NCI-H446 (cell line): ENCODE measurements at regions not wholly inside any gene's neighbourhood (a gene's known extent, or its start where the extent isn't known, plus 50 kb on each side); places are given as distances from the start of the nearest gene placed in this dataset.
"Not testable (repeated sequence)": the region's sequence is repeated elsewhere in the genome, so short reads cannot be mapped to it uniquely, and the experiment has no call there.

Source experiments
- DNase-seq, 2 experiments: peaks; one replicate each; lab custom pipeline; 2025; lab: John Stamatoyannopoulos, UW

DNA sequence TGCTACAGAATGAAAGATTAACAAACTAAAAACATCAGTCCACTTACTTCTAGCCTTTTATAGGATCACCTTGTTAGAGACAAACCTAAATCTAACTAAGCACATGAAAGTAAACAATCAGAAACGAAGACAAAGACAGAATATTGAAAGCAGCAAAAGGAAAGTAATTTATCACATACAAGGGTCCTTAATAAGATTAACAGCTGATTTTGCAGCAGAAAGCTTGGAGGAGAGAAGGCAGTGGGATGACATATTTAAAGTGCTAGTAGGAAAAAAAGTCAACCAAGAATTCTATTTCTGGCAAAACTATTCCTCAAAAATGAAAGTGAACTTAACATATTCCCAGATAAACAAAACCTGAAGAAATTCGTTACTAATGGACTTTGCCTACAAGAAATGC is 286.4 kb downstream of the RWDD3 start:
- DNase-seq = no peak

DNA sequence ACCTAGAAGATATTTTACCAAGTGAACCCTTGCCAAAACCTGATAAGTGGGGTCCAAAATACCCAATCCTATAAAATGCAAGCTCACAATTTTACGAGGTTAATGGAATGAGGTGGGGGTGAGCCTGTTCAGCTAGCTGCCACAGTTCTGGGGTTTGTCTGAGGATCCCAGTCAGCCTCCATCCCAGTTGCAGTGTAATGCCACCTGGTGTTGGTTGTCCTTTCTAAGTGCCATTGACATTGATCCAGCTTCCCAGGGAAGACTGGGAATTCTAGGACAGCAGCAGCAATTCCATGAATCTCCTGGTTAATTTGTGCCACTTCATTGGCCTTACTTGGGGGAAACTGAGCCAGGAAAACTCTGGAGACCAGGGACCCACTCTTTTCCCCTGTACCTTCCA is 298.3 kb downstream of the RWDD3 start:
- no peak for DNase-seq

DNA sequence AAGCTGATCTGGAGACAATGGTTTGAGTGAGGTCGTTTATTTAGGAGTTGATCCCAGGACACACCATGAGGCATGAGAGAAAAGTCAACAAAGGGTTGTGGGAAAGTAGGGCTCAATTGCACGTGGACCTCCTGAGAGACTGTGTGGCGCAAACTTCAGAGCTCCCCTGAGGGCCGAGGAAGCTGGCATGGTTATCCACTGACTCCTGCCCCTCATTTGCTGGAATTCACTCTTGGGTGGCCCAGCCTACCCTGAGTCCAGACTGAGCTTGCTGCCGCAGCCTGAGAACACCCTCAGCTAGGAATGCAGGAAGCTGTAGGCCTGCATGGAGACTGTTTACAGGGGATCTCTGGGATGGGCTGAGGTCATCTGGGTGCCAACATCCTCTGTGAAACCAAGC is 301.0 kb downstream of the RWDD3 start:
- DNase-seq = no peak

DNA sequence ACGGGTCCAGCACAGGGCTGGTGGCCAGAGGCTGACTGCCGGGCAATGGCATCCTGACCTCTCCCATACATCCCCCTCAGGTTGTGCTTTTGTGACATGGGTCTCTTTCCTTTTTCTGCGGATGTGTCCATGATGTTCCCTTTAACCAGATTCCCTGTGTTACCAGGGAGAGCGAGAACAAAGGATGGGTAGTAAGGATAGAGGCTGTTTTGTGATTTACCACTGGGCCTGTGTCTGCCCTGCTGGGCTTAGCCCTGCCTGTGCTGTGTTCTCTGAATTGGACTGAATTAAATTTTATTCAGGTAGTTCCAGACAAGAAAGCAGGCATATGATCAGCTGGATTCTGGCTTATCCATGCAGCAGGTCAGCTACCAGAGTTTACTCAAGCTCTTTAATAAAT is 301.6 kb downstream of the RWDD3 start:
- DNase-seq = no peak

DNA sequence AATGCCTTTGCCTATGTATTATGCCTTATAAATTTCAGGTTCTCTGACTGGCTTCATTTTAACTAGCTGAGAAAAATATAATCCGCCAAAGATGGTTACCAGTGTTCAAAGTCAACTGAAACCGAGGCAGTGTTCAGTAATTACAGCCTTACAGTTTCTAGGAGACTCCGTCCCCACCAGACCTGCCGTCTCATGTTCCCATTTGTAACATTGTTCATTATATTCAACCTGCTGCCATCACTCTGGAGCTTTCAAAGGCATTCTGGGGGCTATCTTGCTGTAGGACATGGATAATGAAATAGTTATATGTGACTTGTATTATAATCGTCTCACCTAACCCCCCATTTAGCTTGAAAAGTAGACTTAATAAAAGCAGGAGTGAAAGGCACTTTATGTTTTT is 302.5 kb downstream of the RWDD3 start:
- no peak for DNase-seq

DNA sequence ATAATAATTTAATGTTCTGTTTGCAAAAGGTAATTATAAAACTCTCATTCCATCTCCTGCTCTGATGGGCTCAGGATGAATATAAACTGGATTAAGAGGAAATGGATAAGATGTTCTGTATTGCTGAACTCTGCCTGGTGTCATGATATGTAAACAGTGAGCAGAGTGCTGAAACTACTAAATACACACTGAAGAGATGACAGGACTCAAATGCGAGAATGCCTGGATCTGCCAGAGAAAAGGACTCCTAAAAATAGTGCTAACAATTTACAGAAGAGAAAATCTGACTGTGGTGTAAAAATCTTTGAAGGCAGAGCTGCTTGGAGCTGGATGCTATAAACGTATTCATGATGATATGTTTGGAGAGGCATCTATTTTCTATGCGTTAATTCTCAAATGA is 303.2 kb downstream of the RWDD3 start:
- no peak for DNase-seq

DNA sequence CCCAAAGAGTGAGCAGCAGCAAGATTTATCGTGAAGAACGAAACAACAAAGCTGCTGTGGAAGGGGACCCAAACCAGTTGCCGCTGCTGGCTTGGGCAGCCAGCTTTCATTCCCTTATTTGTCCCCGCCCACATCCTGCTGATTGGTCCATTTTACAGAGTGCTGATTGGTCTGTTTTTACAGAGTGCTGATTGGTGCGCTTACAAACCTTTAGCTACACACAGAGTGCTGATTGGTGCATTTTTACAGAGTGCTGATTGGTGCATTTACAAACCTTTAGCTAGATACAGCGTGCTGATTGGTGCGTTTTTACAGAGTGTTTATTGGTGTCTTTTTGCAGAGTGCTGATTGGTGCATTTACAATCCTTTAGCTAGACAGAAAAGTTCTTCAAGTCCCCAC is 304.2 kb downstream of the RWDD3 start:
- DNase-seq = not testable (repeated sequence)

DNA sequence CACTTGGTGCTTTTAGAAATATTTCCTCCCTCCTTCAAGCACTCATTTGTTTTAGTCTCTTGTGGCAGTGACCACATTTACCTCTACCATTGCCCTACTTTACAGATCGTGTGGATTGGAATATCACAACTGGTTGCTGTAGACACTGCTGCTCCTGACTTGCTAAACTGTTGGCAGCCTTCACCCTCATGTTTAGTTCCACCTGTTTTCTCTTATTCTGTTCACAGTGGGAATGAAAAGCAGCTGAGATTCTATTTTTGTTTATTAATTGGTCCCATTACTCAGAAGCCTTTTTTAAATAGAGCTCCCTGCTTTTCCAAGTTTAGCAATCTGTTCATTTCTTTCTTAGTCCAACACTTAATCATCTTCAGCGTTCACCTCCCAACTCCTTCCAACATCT is 308.9 kb downstream of the RWDD3 start:
- peak; percentile 2 to 55 for DNase-seq

DNA sequence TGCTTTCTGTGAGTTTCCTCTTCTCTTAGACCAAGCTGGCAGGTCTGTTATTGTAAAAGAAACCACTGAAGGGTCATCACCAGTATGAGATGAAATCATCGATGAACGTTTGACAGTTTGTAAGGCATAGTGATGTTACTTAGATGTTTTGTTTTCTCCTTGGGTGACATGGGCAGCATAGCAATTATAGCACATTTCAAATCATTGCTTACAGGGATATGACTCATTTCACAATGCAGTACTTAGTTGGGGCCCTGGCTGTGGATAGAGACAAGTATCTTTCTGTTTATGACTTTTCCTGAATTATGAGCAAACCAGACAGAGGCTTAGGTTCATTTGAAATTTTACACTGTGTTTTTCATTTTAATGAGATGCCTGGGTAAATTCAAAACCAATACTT is 313.0 kb downstream of the RWDD3 start:
- no peak for DNase-seq

DNA sequence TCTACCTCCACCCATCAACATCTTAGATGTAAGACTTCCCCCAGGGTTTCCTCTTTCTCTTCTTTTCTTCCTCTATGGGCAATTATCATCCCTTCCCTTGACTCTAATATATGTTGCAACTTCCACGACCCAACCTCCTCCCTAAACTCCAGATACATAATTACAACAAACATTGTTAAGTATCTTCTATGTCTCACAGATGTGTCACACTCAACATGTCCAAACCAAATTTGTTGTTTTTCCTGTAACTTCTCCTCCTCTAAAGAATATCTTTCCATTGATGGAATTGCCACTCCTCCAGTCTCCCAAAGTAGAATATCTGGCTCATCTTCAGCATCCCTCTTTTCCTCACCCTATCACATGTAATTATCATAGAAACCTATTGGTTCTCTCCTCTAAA is 314.2 kb downstream of the RWDD3 start:
- DNase-seq = no peak

DNA sequence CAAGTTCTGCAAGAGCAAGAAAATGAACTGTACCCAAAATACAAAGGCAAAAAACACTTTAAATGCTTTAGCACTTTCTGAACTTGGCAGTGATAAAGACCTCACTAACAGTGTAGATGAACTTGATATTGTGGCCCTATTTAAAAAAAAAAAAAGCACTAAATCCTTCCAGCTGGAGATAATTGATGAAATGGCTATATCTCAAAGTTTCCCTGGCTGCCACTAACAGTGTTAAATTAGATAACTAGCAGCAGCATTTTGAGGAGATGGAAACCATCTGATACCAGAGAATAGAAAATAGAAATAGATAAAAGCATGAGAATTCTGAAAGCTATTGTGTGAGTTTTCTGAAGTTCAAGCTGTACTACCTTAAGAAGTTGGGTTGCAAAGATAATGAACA is 317.2 kb downstream of the RWDD3 start:
- no peak for DNase-seq

DNA sequence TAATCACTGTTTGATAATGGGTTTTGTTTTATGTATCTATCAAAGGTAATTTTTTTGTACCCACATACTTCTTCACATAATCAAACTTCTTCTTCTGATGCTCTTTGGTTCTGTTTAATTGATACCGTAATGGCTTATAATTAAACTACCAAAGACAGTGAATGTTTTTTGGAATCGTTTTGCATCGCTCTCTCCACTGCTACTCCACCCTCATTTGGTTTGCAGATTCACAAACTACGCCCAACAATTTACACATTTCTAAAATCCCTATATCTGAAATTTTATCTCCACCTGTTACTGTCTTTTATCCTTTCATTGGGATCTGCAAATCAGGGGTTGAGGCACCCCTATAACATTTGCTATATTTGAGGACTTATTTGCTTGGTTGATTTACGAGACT is 319.6 kb downstream of the RWDD3 start:
- DNase-seq = no peak

DNA sequence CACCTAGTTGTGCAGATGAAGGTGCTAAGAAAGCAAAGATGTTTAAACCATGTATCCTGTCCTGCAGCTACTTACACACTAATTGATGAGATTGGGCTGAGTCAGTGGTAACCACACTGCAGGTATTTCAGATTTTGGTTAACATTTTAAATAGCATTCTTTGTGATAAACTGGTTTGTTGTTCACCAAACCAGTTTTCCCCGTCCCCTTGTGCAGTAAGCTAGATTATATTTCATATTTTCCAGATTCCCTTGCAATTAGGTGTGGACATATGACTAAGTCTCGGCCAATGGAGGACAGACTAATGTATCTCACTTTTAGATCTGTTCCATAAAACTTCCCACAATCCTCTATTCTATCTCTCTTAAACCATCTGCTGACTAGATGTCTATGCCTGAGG is 320.4 kb downstream of the RWDD3 start:
- DNase-seq = no peak

DNA sequence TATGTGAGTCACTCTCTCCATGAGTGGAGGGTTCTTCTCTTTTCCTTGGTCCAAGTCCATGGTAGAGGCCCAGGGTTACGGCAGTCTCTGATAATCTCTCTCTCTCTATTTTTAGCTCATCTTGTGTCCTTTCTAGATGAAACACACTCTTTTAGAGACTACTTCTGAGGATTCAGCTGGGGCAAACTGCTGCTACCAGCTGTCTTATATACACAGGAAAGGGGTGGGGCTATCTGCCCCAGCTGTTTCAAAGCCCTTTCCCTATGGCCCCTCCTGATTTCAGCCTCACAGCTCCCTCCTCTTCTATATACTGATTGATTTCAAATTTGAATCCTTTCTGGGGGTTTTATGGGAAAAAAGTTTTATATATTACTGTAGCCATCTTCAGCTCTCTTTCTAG is 324.8 kb downstream of the RWDD3 start:
- no peak for DNase-seq

DNA sequence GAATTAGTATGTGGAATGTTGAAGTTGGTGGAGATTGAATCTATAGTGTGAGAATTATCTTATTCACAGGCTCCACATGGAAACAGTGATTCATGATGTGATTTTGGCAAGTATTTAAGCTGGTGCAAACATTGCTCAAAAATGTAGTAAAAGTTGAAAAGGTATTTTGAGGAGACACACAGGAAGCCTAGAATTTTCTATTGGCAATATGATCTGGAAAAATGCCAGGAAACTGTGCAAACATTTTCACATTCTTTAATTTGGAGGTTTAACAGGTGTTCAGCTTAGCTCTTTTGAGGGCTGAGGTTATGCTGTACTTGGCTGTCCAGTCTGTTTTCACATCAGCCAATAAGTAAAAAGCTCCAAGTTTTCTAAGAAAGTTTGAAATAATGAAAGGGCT is 327.3 kb downstream of the RWDD3 start:
- DNase-seq = peak in 1 of 2 experiments; percentile 12

DNA sequence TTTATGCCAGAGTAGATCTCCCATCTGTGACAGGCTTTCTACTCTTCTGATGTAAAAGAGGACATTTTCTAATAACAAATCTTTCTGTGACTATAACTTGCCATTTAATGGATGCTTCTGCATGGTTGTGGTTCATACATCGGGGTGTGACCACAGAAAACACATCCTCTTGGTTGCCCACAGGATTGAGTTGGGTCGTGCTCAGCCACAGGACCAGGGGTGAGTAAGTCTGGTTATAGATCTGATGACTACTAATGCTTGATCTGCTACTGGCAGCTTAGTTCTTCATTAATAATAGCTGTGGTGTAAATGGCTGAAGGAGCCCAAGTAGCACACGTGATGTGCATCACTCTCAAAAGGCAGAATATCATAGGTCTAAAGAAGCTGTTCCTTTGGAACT is 328.2 kb downstream of the RWDD3 start:
- no peak for DNase-seq

DNA sequence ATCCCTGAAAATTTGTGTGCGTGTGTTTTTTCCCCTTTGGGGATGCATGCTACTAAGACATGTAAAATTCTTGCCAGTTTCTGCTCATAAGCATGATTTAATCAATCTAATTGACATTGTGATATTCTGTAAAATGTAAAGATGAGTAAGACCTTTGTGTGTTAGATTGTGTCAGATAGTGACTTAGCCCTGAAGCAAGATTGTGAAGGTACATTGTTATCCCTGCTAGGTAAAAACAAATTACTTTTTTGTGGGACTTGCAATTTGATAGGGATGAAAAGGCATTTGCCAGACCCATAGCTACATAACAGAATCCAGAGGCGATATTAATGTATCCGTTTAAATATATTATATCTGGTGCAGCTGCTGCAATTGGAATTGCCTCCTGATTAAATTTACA is 338.0 kb downstream of the RWDD3 start:
- no peak for DNase-seq

DNA sequence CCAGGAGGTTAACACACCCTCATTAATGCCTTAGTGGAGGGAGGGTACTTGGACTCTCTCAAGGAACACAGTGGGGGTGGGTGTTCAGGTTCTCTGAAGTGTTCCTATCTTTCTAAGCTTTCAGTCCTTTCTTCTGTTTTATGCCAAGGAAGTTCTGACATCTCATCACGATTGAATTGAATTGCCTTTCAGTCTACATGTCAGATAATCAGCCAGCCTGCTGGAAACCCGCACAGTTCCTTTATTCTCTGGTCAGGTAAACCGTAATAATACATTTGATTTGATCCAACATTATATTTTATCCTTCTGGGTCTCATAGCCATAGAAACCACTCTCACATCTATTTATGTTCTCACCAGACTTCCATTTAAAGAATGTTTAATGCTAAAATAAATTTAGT is 339.0 kb downstream of the RWDD3 start:
- DNase-seq = no peak

DNA sequence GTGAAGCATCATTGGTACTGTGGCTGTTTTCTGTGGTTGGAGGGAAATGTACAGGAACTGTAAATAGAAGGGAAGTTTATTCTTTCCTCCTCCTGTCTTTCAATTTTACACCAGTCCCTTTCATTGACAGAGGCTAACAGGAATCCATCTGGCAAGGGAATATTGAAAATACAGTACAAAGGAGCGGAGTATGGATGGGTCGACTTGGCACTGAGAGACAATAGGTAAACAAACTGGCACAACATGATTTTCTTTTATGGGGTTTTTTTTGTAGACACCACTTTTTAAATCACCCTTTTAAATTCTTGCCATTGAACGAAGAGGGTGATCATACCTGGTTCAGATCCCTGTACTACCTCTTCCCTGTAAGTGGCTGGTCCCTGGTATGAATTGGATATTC is 341.3 kb downstream of the RWDD3 start:
- no peak for DNase-seq

DNA sequence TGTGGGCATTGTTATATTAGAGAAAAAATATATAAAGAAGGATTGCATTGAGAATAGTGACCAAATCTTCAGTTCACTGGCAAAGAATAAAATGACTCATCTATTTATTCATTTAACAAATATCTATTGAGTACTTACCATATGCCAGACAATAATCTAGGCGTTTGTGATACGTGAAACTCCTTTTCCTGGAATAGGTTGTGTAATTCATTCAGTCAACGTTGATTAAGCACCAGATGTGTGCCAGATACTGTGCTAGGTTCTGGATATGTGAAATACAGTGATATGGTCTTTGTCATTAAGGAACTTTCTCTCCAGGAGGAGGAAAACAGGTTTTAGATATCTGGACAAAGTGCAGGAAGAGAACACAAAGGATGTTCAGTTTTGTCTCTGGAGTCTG is 344.5 kb downstream of the RWDD3 start:
- DNase-seq = no peak

DNA sequence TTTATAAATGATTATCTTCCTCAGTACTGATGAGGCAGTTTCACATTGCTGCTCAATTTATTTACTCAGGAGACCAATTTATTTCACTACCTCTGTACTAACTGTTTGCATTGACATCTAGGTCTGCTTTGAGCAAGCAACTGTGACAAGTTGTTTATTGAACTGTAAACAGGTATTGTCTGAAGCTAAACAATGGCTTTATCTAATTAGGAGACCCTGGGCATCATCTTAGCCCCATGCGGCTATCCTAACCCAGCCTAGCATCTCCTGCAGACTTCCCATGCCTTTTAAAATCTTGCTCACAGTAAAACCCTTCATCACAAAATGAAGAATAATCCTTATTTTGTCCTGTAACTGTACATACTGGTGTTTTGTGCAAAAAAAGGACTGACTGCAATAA is 348.2 kb downstream of the RWDD3 start:
- DNase-seq = no peak

DNA sequence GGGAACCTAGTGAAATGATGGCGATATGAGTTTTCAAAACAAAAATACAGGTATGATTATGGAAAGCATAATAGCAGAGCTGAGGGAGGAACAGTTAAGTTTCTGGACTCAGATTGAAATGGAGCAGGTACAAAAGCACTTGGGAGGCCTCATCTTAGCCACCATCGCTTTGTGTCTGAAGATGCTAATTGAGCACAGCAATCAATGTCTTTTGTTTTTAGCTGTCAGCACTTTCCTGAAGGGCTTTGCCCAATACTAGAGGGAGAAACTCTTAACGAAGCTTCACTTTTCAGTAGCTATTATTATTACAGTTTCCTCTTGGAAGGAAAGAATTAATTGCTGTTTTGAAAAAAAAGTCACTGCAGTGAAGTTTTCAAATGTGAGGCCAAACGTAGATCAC is 348.7 kb downstream of the RWDD3 start:
- no peak for DNase-seq

DNA sequence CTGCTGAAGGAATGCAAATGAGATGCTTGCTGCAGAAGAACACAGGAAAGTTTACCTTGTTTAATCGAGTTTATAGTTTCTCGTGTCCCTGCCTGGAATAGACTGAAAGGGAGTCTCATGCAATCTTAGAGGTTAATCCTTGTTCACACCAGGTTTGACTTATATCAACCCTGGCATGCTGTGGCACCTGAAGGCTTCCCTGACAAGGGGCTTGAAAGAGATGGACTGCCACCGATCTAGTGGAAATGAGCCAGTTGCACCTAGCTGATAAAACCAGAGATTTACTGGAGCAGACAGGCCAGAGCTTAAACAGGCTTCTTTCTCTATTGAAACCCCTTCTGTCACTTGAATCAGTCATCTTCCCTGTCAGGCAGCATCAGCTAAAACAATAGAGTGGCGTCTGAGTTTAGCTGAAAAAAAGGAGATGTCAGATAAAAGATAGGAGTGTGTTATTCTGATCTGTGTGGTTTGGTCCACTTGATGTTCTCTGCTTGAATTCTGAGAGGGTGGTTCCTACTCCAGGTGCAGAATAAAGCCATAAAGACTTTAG is 349.7 kb downstream of the RWDD3 start:
- DNase-seq = no peak

DNA sequence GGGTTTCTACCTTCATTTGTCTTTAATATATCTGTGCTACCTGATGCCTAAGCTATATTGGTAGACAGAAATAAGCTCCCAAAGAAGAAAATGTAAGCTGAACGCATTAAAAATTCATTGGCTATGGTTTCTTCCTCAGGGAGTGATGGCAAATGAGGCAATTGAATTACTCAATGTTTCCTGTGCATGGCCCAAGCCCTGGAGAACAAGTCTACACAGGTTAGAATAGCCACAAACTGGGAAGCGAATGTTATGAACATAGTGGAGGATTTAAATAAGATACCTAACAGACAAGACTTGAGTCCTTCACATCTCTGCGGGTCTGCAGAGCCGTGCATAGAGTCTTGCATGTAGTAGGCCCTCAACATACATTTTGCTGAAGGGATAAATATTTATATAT is 350.3 kb downstream of the RWDD3 start:
- no peak for DNase-seq

DNA sequence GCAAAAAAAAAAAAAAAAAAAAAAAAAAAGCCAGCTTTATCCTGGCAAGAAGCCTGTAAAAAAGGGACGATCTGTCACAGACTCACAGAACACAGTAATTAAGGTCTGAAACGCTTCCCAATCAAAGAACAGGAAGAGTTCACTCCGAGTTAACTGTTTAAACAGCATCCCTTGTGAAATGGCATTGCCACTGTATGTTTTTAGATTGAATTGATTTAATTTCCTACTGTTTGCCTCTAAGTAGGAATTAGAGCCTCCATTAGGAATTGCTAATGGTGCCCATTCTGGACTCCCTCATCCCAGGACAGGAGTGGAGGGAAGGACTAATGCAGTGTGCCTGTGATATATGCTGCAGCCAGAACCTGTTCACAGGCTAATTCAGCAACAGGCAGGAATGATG is 370.8 kb downstream of the RWDD3 start:
- DNase-seq = peak in 1 of 2 experiments; percentile 44
